ENCODE measurements at regions not wholly inside any gene's neighbourhood (a gene's known extent, or its start where the extent isn't known, plus 50 kb on each side); places are given as distances from the start of the nearest gene placed in this dataset.

DNA sequence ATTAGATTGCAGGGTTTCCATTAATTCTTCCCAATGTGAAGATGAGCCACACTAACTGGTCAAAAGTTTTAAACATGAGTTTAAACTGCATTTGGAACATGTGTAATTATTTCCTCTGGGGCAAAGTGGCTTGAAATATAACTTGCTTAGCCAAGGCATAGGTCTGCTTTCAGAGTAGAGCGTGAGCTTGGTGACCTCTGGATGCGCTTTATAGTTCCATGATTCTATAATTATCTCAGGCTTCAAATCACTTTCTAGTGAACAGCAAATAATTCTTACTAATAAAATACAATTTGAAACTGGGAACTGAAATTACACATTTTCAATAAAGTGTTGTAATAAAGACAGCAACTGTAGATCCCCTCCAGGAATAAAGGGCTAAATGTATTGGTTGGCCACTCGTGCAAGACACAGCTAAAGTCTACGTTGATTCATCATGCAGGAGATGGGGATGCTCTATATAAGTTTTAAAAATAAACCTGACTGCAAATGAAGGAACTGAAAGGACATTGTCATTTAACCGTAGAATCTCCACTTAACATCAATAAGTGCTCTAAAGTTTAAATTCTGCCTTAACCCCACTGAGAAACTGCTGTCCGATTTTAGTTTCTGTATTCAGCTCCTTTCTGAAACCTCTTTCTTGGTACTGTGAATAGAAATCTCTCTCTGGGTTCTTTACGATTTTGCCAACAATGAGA, 460.0 kb downstream of the PSAT1 start:
- H3K27ac ChIP-seq (ENCODE audit: low read depth, low read length), result no peak overlapping the region
- H3K4me3 ChIP-seq (ENCODE audit: extremely low read depth in 1 of 4, insufficient read depth in 2 of 4, low read depth in 3 of 4, low read length in 4 of 4), result no peak overlapping the region
- H2BK120ac ChIP-seq (replicated peaks; ENCODE audit: low read depth, low read length), result no peak overlapping the region
- POLR2A ChIA-PET (ENCODE audit: partially characterized antibody), result no interaction called here
- 93% methylated on average over 7 of the region's 7 CpGs; no CpG with 5 or more reads in 1 of the 2 experiments for WGBS, 2 experiments (ENCODE audit: extremely low coverage in 1 of 2, insufficient coverage in 1 of 2, insufficient read length in 1 of 2, insufficient replicate concordance in 2 of 2, low coverage in 1 of 2, low lambda C conversion rate in 2 of 2, missing lambda C conversion rate in 1 of 2)
- TF ChIP-seq, protein P1, sequence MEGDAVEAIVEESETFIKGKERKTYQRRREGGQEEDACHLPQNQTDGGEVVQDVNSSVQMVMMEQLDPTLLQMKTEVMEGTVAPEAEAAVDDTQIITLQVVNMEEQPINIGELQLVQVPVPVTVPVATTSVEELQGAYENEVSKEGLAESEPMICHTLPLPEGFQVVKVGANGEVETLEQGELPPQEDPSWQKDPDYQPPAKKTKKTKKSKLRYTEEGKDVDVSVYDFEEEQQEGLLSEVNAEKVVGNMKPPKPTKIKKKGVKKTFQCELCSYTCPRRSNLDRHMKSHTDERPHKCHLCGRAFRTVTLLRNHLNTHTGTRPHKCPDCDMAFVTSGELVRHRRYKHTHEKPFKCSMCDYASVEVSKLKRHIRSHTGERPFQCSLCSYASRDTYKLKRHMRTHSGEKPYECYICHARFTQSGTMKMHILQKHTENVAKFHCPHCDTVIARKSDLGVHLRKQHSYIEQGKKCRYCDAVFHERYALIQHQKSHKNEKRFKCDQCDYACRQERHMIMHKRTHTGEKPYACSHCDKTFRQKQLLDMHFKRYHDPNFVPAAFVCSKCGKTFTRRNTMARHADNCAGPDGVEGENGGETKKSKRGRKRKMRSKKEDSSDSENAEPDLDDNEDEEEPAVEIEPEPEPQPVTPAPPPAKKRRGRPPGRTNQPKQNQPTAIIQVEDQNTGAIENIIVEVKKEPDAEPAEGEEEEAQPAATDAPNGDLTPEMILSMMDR (IDR thresholded peaks at IDR 0.05; ENCODE audit: control extremely low read depth in 1 of 3, insufficient read depth in 1 of 3, low read depth in 1 of 3, low read length in 3 of 3), result no peak
- no peak overlapping the region for H3K4ac ChIP-seq (replicated peaks; ENCODE audit: insufficient read length, low read depth, low read length)
- H3K4me1 ChIP-seq (replicated peaks in 1 of 4; ENCODE audit: control insufficient read depth in 3 of 4, insufficient read depth in 4 of 4, low read length in 3 of 4), result no peaks in the 10 kb centered on the region
- no peaks in the 10 kb centered on the region for H4K20me1 ChIP-seq (replicated peaks in 1 of 2; ENCODE audit: control insufficient read depth in 1 of 2, insufficient read depth in 2 of 2, low read length in 2 of 2)
- H3K23ac ChIP-seq (ENCODE audit: insufficient read length), result no peak overlapping the region
- no peak overlapping the region for H3K4me2 ChIP-seq (ENCODE audit: insufficient read depth in 1 of 2, low read depth in 2 of 2, low read length in 2 of 2)
- H2BK5ac ChIP-seq (ENCODE audit: low read depth, low read length), result no peak overlapping the region
- no peaks in the 10 kb centered on the region for H3K36me3 ChIP-seq (ENCODE audit: control insufficient read depth in 2 of 4, insufficient read depth in 4 of 4, low read length in 3 of 4)
- H3K79me2 ChIP-seq (ENCODE audit: control insufficient read depth in 1 of 2, insufficient read depth in 2 of 2, low read length in 2 of 2), result no peaks in the 10 kb centered on the region
- no peak overlapping the region for H3K14ac ChIP-seq (ENCODE audit: insufficient read length)
- no peak overlapping the region for H3K18ac ChIP-seq (ENCODE audit: extremely low read depth, low read length)
- no peak overlapping the region for H4K8ac ChIP-seq (ENCODE audit: extremely low read depth, insufficient read depth, low read length)
- H3K9ac ChIP-seq (replicated peaks in 1 of 4; ENCODE audit: extremely low read depth in 1 of 4, low read depth in 3 of 4, low read length in 3 of 4), result no peak overlapping the region
- H2BK20ac ChIP-seq (ENCODE audit: low read length), result no peak overlapping the region
- no peaks in the 10 kb centered on the region for H3K23me2 ChIP-seq (ENCODE audit: low read depth, low read length)
- no peaks in the 10 kb centered on the region for H3K9me3 ChIP-seq (ENCODE audit: insufficient read depth in 2 of 2, low read depth in 1 of 2, low read length in 1 of 2)
- no peak overlapping the region for H2AFZ ChIP-seq (ENCODE audit: low read length)
- H3K56ac ChIP-seq (replicated peaks; ENCODE audit: insufficient read length, low read depth, low read length), result no peak overlapping the region
- H2BK15ac ChIP-seq (ENCODE audit: low read length), result no peak overlapping the region
- no peak overlapping the region for H4K91ac ChIP-seq (replicated peaks; ENCODE audit: insufficient read length, low read length)
- no peak for FAIRE-seq
- H3K79me1 ChIP-seq (ENCODE audit: low read depth, low read length), result no peaks in the 10 kb centered on the region
- CTCF ChIA-PET (ENCODE audit: partially characterized antibody), result interaction anchor here (1.2 to 1.3 kb wide), 2 partner anchors 155 to 156 kb away, joined by 3 to 4 read pairs; no protein-coding TSS in a partner anchor
- no peak for DNase-seq (ENCODE audit: low read depth in 1 of 2, low spot score in 2 of 2)
- no peak overlapping the region for H2BK12ac ChIP-seq (ENCODE audit: low read depth, low read length)
- H2AK5ac ChIP-seq (ENCODE audit: low read depth, low read length), result no peak overlapping the region
- H3K27me3 ChIP-seq (replicated peaks in 1 of 4; ENCODE audit: control insufficient read depth in 3 of 4, extremely low read depth in 1 of 4, insufficient read depth in 3 of 4, low read length in 3 of 4), result no peaks in the 10 kb centered on the region
- H4K5ac ChIP-seq (ENCODE audit: insufficient read length, low read depth, low read length), result no peak overlapping the region
